ENCODE measurements at regions not wholly inside any gene's neighbourhood (a gene's known extent, or its start where the extent isn't known, plus 50 kb on each side); places are given as distances from the start of the nearest gene placed in this dataset.

DNA sequence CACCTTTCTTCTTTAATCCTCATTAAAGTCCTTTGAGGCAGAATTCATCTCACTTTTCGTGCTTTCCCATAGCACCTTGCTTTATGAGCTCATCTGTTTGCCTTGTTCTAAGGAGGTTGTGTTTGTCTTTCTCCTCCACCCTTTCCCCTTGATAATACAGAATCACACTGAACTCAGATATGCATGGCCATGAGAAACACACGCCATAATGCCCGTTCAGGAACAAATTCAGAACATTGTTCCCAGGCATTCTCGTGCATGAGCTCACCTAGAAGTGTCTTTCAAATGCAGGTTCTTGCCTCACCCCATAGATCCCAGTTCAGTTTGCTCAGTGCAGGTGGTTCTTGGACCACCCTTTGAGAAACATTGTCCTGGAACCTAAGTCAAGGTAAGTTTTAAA is 71.1 kb downstream of the TMEM114 start:
- ATAC-seq (ENCODE audit: low read depth): no peak
- no peaks in the 10 kb centered on the region for H3K4me1 Mint-ChIP-seq
- no peak overlapping the region for H3K4me3 Mint-ChIP-seq
- POLR2A ChIA-PET: no interaction called here
- H3K27ac Mint-ChIP-seq: no peak overlapping the region
- H3K36me3 Mint-ChIP-seq: no peaks in the 10 kb centered on the region
- no peak for DNase-seq
- H3K9me3 Mint-ChIP-seq: no peaks in the 10 kb centered on the region
- H3K27me3 Mint-ChIP-seq: peaks cover 2% of the 10 kb centered on the region

DNA sequence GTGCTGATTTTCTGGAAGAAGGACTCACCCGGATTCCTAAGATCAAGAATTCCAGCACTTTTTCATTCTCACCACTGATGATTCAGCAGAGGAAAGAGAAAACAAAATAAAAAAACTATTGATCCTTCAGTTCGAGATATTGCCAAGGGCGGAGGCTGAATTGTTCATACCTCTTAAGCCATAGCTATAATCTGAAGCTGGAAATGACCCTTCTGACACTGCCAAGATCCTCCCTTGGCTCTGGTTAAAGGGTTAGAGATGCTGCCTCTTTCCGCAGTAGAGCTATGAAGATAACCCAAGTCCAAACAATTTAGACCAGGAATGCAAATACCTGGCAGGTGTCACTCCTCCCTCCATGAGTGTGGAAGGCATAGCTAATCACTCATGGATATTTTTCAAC is 73.0 kb downstream of the TMEM114 start:
- H3K9me3 Mint-ChIP-seq: no peaks in the 10 kb centered on the region
- no peaks in the 10 kb centered on the region for H3K36me3 Mint-ChIP-seq
- DNase-seq (no peak), ATAC-seq (ENCODE audit: low read depth) (no peak)
- peaks cover 4% of the 10 kb centered on the region for H3K27me3 Mint-ChIP-seq
- H3K4me1 Mint-ChIP-seq: no peaks in the 10 kb centered on the region
- no peak overlapping the region for H3K4me3 Mint-ChIP-seq
- POLR2A ChIA-PET: no interaction called here
- H3K27ac Mint-ChIP-seq: no peak overlapping the region

DNA sequence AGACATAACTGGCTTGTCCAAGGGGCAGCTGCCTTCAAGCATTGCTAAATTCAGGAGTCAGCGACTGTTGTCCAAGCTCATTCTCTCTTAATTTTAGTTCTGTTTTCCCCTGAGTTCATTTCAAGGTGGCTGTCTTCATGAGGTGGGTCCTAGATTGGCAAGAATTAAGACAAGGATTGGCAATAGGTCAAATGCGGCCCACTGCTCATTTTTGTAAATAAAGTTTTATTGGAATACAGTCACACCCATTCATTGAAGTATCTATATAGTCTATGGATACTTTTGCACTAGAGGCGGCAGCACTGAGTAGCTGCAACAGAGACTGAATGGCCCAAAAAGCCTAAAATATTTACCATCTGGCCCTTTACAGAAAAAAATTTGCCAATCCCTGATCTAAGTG is 73.8 kb downstream of the TMEM114 start:
- DNase-seq (no peak), ATAC-seq (ENCODE audit: low read depth) (no peak)
- peaks cover 4% of the 10 kb centered on the region for H3K27me3 Mint-ChIP-seq
- no peaks in the 10 kb centered on the region for H3K36me3 Mint-ChIP-seq
- no peak overlapping the region for H3K27ac Mint-ChIP-seq
- no peaks in the 10 kb centered on the region for H3K9me3 Mint-ChIP-seq
- H3K4me3 Mint-ChIP-seq: no peak overlapping the region
- no peaks in the 10 kb centered on the region for H3K4me1 Mint-ChIP-seq
- POLR2A ChIA-PET: no interaction called here

DNA sequence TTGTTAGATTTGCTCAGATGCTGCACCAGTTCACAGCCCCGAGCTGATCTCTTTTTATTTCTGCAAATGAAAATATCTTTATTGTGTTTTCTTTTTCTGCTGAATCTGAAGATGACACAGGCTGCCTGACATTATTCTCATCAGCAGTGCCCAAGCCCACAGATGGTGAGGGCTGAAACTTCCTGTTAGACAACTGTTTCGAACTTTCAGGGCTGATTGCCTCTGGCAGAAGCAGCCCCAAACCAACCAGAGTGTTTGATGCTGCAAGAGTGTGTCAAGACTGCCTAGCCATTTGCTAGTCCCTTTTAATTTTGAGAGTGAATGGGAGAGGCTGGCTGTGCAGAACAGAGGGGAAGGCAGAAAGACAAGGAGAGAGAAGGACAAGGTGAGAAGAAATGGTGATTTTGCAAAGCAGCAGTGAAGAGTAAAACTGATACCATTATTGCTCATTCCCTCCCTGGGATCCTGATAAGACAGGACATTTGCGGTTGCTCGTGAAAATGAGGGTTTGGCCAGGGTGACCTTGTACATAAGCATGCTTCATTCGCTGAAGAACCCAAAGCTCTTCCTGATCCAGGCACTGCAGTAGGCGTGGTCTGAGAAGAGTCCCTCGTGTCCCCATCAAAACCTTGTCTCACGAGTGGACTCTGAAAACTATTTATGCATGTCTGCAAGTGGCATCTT is 77.2 kb downstream of the TMEM114 start:
- no peak for ATAC-seq (ENCODE audit: low read depth)
- Mint-ChIP-seq H3K27me3 (peaks cover 4% of the 10 kb centered on the region), H3K4me3 (no peak overlapping the region), H3K36me3 (no peaks in the 10 kb centered on the region), H3K9me3 (no peaks in the 10 kb centered on the region), H3K27ac (no peak overlapping the region), H3K4me1 (no peaks in the 10 kb centered on the region)
- DNase-seq: no peak
- POLR2A ChIA-PET: no interaction called here

DNA sequence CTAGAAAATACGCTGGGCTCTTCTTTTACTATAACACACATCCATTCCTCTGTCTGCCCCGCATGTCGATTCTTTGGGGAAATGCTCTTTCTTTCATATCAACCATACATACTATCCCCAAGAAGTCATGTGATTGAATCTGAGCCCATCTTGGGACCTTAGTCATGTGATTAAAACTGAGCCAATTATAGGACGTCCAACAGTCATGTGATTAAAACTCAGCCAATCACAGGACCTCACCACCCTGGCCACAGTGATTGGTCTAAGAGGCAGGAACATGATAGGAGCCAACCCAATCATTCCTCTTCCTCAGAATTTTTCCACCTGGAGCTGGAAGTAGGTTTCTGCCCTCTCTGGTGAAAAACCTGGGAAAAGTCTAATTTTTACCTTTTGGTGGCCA is 78.8 kb downstream of the TMEM114 start:
- Mint-ChIP-seq H3K36me3 (no peaks in the 10 kb centered on the region), H3K27me3 (peaks cover 5% of the 10 kb centered on the region), H3K9me3 (no peaks in the 10 kb centered on the region), H3K4me3 (no peak overlapping the region), H3K4me1 (no peaks in the 10 kb centered on the region), H3K27ac (no peak overlapping the region)
- DNase-seq (no peak), ATAC-seq (ENCODE audit: low read depth) (no peak)
- POLR2A ChIA-PET: no interaction called here

DNA sequence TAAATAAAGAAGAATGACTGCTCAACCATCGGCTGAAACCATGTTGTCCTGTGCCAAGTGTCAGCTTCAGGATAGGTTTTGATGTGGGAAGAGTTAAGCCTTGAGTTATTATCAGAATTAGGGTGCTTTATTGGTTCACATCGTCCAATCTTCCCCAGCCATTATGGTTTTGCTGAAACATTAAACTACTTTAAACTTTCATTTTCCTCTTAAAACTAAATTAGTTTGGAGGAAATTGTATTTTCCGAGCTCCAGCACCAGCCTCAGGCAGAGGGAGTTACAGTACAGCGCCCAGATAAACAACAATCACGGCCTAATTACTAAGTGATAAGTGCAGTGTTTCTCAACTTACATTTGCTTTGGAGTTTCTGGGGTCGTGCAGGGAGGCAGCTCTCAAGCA is 80.2 kb downstream of the TMEM114 start:
- ATAC-seq (ENCODE audit: low read depth) (no peak), DNase-seq (no peak)
- POLR2A ChIA-PET: no interaction called here
- Mint-ChIP-seq H3K9me3 (no peaks in the 10 kb centered on the region), H3K4me3 (no peak overlapping the region), H3K4me1 (no peaks in the 10 kb centered on the region), H3K27me3 (peaks cover 6% of the 10 kb centered on the region), H3K27ac (no peak overlapping the region), H3K36me3 (no peaks in the 10 kb centered on the region)

DNA sequence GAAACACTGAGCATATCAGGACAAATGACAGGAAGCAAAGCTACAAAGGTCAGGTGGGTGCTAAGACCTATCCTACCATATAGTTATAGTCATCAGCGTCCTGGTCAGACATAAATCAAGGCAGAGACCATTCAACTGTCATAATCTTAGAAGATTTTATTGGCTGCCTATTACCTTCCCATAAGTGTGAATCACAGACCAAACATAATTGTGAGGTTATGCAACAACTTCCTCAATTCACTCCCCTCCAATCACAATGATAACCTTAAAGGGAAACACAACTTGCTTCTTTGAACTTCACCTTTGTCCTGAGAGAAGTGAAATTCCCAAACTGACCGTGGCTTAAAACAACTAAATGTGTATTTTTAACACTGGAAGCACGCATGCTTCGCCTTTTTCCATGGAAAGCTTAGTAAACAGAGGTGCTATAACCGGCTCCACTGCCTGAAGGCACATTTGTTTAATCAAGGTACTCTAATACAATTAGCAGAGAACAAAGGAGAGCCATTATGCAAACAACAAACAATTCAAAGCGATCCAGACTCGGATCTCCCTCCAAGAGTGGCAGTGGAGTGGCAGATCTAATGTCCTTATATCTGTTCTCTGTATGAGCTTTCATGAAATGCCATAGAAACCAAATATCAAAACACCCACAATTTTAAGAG is 84.9 kb downstream of the TMEM114 start:
- Mint-ChIP-seq H3K4me1 (no peaks in the 10 kb centered on the region), H3K36me3 (no peaks in the 10 kb centered on the region), H3K27me3 (peaks cover 2% of the 10 kb centered on the region), H3K27ac (no peak overlapping the region), H3K4me3 (no peak overlapping the region), H3K9me3 (no peaks in the 10 kb centered on the region)
- POLR2A ChIA-PET: no interaction called here
- DNase-seq (no peak), ATAC-seq (ENCODE audit: low read depth) (no peak)

DNA sequence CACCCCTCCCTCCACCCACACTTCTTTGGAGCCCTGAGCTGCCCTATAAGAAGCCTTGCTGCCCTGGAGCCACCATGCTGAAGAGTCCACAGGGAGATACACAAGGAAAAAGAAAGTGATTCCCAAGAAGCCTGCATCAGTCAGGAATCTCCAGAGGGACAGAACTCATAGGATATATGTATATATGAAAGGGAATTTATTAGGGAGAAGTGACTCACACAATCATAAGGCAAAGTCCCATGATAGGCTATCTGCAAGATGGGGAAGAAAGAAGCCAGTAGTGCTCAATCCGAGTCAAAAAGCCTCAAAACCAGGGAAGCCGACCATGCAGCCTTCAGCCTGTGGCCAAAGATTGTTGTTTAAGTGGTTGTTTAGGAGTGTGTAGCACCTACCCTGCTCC is 87.9 kb downstream of the TMEM114 start:
- ATAC-seq (ENCODE audit: low read depth): no peak

DNA sequence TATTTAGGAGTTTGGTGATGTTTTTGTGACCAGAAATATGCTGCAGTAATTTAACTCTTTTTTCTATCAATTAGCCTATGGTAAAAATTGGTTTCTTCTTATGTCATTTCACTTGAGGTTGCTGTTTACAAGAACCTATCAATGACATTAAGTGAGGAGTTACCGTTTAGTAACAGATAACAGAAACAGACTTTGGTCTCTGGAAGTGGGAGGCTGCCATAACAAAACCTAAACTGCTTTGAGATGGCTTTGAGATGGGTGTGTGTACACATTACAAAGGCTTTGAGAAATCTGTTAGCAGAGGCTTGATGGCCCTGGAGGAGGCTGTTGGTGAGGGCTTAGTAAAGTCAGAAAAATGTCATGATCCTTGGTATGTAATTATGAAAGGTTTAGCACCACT is 90.0 kb downstream of the TMEM114 start:
- Mint-ChIP-seq H3K4me3 (no peak overlapping the region), H3K27ac (no peak overlapping the region), H3K36me3 (no peaks in the 10 kb centered on the region), H3K4me1 (no peaks in the 10 kb centered on the region), H3K9me3 (no peaks in the 10 kb centered on the region), H3K27me3 (no peaks in the 10 kb centered on the region)
- no peak for ATAC-seq (ENCODE audit: low read depth)
- POLR2A ChIA-PET: no interaction called here
- no peak for DNase-seq

More for the DNA sequence above, 87.9 kb downstream of the TMEM114 start:
- H3K9me3 Mint-ChIP-seq: no peaks in the 10 kb centered on the region
- H3K27ac Mint-ChIP-seq: no peak overlapping the region
- no peak for DNase-seq
- peaks cover 2% of the 10 kb centered on the region for H3K27me3 Mint-ChIP-seq
- no peaks in the 10 kb centered on the region for H3K4me1 Mint-ChIP-seq
- H3K36me3 Mint-ChIP-seq: no peaks in the 10 kb centered on the region
- POLR2A ChIA-PET: no interaction called here
- no peak overlapping the region for H3K4me3 Mint-ChIP-seq

DNA sequence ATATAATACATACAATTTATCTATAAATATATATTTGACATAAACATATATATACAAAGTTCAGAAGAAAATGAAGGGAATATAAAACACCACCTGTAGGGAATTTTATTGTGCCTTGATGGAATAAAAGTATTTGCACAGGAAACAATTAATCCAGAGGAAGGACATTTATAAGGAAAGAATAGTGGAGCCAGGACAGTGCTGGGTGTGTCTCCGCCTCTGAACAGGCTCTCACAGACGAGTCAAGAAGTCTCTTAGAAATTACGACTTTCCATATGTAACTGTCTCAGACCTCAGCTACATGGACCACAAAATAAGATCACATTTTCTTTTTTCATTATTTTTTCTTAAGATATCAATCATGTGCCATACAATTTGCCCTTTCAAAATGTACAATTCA is 93.9 kb downstream of the TMEM114 start:
- Mint-ChIP-seq H3K27me3 (no peaks in the 10 kb centered on the region), H3K27ac (no peak overlapping the region), H3K4me3 (no peak overlapping the region), H3K4me1 (no peaks in the 10 kb centered on the region), H3K36me3 (no peaks in the 10 kb centered on the region), H3K9me3 (no peaks in the 10 kb centered on the region)
- ATAC-seq (ENCODE audit: low read depth) (no peak), DNase-seq (no peak)
- POLR2A ChIA-PET: no interaction called here

DNA sequence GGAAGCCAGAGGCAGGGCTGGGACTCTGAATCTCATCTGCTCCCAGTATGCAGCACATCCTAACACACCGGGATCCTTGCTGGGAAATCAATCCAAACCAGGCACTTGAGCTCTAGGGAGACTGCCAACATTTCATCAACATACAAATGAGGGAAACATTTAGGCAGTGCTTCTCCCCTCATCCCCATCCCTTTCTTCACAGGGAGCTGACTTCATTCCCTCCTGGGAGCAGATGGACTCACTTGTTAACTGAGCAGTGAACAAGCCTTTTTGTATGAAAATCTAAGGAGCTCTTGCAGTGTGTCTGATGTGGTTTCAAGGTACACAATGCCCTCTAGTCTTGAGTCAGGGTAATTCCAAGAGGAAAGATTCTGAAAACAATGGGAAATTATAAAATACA is 96.3 kb downstream of the TMEM114 start:
- H3K36me3 Mint-ChIP-seq: no peaks in the 10 kb centered on the region
- no peaks in the 10 kb centered on the region for H3K4me1 Mint-ChIP-seq
- H3K27me3 Mint-ChIP-seq: no peaks in the 10 kb centered on the region
- POLR2A ChIA-PET: no interaction called here
- no peaks in the 10 kb centered on the region for H3K9me3 Mint-ChIP-seq
- DNase-seq (no peak), ATAC-seq (ENCODE audit: low read depth) (no peak)
- H3K27ac Mint-ChIP-seq: no peak overlapping the region
- H3K4me3 Mint-ChIP-seq: no peak overlapping the region

DNA sequence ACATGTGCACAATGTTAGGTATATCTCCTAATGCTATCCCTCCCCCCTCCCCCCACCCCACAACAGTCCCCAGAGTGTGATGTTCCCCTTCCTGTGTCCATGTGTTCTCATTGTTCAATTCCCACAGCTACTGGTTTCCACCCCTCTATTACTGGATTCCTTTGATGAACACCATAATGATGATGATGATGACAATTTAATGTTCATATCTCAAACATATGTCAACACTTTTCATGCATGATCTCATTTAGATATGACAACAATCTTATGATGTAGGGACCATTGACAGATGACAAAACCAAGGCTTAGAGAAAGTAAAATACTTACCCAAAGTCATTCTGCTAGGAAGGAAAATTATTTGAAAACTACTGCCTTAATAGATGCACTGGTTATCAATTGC is 97.6 kb downstream of the TMEM114 start:
- no peak overlapping the region for H3K4me3 Mint-ChIP-seq
- DNase-seq: no peak
- H3K9me3 Mint-ChIP-seq: no peaks in the 10 kb centered on the region
- H3K4me1 Mint-ChIP-seq: no peaks in the 10 kb centered on the region
- H3K27me3 Mint-ChIP-seq: no peaks in the 10 kb centered on the region
- ATAC-seq (ENCODE audit: low read depth): no peak
- H3K27ac Mint-ChIP-seq: no peak overlapping the region
- no peaks in the 10 kb centered on the region for H3K36me3 Mint-ChIP-seq
- POLR2A ChIA-PET: no interaction called here

DNA sequence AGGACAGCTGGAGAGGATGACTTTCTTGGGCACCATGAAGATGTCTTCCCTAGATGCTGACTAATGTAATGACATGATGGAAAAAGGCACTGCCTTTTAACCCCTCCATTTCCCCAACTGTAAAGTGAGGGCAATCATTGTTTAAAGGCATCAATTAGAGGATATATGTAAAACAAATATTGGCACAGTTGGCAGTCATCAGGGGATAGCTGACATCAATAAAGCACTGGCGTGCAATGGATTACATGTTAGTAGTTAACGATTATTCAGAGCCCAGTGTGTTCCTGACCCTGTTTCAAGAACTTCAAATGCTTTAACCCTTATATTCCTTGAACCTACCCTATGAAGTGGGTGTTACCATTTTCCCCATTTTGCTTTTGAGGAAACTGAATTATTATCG is 100.7 kb downstream of the TMEM114 start:
- DNase-seq: no peak
- POLR2A ChIA-PET: no interaction called here
- no peak overlapping the region for H3K4me3 Mint-ChIP-seq
- H3K9me3 Mint-ChIP-seq: no peaks in the 10 kb centered on the region
- no peak for ATAC-seq (ENCODE audit: low read depth)
- no peak overlapping the region for H3K27ac Mint-ChIP-seq
- H3K4me1 Mint-ChIP-seq: no peaks in the 10 kb centered on the region
- no peaks in the 10 kb centered on the region for H3K36me3 Mint-ChIP-seq
- no peaks in the 10 kb centered on the region for H3K27me3 Mint-ChIP-seq

DNA sequence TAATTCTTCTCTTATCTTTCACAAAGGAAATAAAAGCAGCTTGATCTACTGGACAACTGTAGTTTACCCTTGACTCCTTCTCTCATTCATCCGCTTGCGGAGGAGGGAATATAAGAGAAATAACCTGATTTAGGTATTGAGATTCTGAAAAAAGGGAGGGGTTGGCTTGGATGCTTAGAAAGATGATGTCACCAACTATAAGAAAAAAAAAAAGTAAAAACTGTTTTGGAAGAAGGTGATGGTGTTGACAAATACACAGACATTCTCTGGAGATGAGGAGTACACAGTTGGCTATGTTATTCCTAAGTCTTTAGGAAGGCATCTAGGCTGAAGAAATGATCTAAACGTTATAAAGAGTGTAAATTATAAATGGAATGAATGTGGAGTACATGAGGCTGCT is 103.3 kb downstream of the TMEM114 start:
- Mint-ChIP-seq H3K27ac (no peak overlapping the region), H3K4me3 (no peak overlapping the region), H3K9me3 (no peaks in the 10 kb centered on the region), H3K27me3 (no peaks in the 10 kb centered on the region), H3K4me1 (no peaks in the 10 kb centered on the region), H3K36me3 (no peaks in the 10 kb centered on the region)
- ATAC-seq (ENCODE audit: low read depth): no peak
- POLR2A ChIA-PET: no interaction called here
- DNase-seq: no peak

DNA sequence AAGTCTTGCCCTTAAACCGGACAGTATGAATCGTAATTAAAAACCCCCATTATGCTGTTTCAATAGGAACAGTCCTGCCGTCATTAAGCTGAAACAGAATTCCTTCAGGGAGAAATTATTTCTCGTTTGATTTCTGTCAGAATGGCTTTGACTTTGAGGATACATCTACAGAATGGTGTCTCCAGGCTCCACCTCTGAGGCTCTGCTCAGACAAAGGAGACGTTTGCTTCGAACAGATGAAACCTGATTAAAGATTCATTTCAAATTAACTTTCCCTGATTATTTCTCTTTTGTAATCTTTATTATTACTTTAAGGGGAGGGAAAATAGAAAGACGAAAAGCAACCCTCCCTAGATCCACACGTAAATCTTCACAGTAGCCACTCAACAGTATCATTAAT is 106.9 kb downstream of the TMEM114 start:
- Mint-ChIP-seq H3K36me3 (no peaks in the 10 kb centered on the region), H3K9me3 (no peaks in the 10 kb centered on the region)

More for the DNA sequence above, 106.9 kb downstream of the TMEM114 start:
- no peaks in the 10 kb centered on the region for H3K4me1 Mint-ChIP-seq
- H3K27ac Mint-ChIP-seq: no peak overlapping the region
- no peaks in the 10 kb centered on the region for H3K27me3 Mint-ChIP-seq
- DNase-seq: no peak
- ATAC-seq (ENCODE audit: low read depth): no peak
- POLR2A ChIA-PET: no interaction called here
- H3K4me3 Mint-ChIP-seq: no peak overlapping the region

All from activated naive CD8-positive, alpha-beta T cell treated with anti-CD3 and anti-CD28 coated beads, Interleukin-2, amount 10 ng/mL, durations not matched to agents 7 days and 5 days (primary cell).